Coronary artery (tissue), 2 donors: ENCODE measurements at regions not wholly inside any gene's neighbourhood (a gene's known extent, or its start where the extent isn't known, plus 50 kb on each side); places are given as distances from the start of the nearest gene placed in this dataset.

Source experiments
- DNase-seq: peaks from one replicate; pipeline ENCODE4 v3.0.0-alpha.2; 2017; ENCODE audit warnings: low spot score
- H3K27ac ChIP-seq, 2 donors: fragments of 200-600 bp; sonication (generic); one replicate each; pipeline ENCODE4 v1.5.1; 2016 to 2019
- H3K4me3 ChIP-seq: fragments of 200-600 bp; sonication (generic); 2 replicates; pipeline ENCODE4 v1.5.1; 2016; ENCODE audit warnings: mild to moderate bottlenecking, moderate library complexity
- CTCF ChIP-seq: fragments of 200-600 bp; sonication (generic); IDR thresholded peaks from one replicate; pipeline ENCODE4 v1.5.1; 2019; ENCODE audit warnings: antibody characterized with exemption

GRCh38 chr7:112990624-112991023 is 96.0 kb downstream of the GPR85 start:
- no peak overlapping the region for H3K27ac ChIP-seq
- H3K4me3 ChIP-seq = no peak overlapping the region
- TF ChIP-seq CTCF = no peak
- DNase-seq = no peak

GRCh38 chr7:112989531-112989930 is 97.1 kb downstream of the GPR85 start:
- no peak for TF ChIP-seq CTCF
- Histone ChIP-seq H3K4me3 (no peak overlapping the region), H3K27ac (no peak overlapping the region)
- no peak for DNase-seq

GRCh38 chr7:112987171-112987570 is 99.5 kb downstream of the GPR85 start:
- no peak overlapping the region for H3K27ac ChIP-seq
- TF ChIP-seq CTCF = no peak

GRCh38 chr7:112986256-112987031 is 100.2 kb downstream of the GPR85 start:
- no peak for TF ChIP-seq CTCF
- Histone ChIP-seq H3K4me3 (no peak overlapping the region), H3K27ac (peak overlapping the region in 1 of 2 donors; percentile 64)
- DNase-seq = no peak

More at GRCh38 chr7:112987171-112987570, 99.5 kb downstream of the GPR85 start:
- DNase-seq = no peak
- H3K4me3 ChIP-seq = no peak overlapping the region

GRCh38 chr7:112985377-112985987 is 101.1 kb downstream of the GPR85 start:
- Histone ChIP-seq H3K4me3 (no peak overlapping the region), H3K27ac (peak overlapping the region in 1 of 2 donors; percentile 64)
- DNase-seq = no peak
- TF ChIP-seq CTCF = no peak

- no peak overlapping the region for H3K4me3 ChIP-seq
- no peak for TF ChIP-seq CTCF
- no peak overlapping the region for H3K27ac ChIP-seq
Observed at GRCh38 chr7:112982441-112983063, 104.1 kb downstream of the GPR85 start.

More at GRCh38 chr7:112982441-112983063, 104.1 kb downstream of the GPR85 start:
- no peak for DNase-seq
